Activated naive CD8-positive, alpha-beta T cell treated with anti-CD3 and anti-CD28 coated beads, Interleukin-2, amount 50 U/mL, for 16 hours (primary cell): ENCODE measurements at regions not wholly inside any gene's neighbourhood (a gene's known extent, or its start where the extent isn't known, plus 50 kb on each side); places are given as distances from the start of the nearest gene placed in this dataset.

ENCODE experiments used
- DNase-seq: peaks from one replicate; pipeline ENCODE4 v3.0.0-alpha.2; 2020; ENCODE audit warnings: low read depth, low spot score

DNA sequence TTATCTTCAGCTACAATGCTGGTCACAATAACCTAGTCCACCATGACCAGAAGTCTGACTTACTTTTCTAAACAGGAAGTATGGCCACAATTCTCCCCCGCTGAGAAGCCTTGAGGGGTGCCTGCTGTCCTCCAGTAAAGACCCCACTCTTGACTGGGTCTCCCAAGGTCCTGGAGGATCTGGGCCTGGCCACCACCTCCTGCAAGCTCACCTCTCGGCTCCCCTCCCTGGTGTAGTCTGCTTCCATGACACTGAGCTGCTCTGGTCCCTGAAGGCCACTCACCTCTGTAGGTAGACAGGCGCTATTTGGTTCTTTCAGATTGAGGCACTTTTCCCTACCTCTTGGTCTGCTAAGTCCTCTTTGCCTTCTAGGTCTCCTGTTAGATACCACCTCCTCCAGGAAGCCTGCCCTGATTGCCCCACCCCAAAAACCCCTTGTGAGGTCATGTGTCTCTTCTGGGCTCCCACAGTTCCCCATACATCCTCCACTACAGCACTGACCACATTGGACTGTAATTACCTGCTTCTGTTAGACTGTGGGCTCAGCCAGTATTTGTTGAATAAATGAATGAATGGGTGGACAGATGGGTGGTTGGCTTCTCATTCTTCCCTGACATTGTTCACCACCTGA is 62.6 kb upstream of the IER5L start:
- no peak for DNase-seq

GRCh38 chr9:129239946-129240490 is 62.0 kb upstream of the IER5L start:
- DNase-seq = no peak

GRCh38 chr9:129237803-129238202 is 59.7 kb upstream of the IER5L start:
- DNase-seq = no peak

DNA sequence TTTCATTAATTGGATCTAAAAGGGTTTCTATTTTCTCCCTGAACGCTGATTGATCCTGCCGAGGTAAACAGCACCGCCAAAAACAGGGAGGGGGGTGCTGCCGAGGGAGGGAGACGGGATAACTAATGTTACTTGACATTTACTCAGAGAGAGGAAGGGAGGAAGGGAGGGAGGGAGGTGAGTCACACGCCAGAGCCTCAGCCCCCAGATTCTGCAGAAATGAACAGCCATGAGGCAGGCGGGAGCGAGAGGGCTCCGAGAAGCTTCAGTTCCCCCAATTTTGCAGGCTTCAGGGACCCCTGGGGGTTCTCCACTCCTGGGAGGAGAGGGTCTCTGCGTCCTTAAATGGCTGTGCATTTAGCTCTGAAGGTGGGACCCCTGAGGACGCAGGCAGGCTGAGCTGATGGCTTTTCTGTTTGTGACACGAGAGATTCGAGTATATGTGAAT is 59.1 kb upstream of the IER5L start:
- DNase-seq = peak; percentile 40

- no peak for DNase-seq
Measured at GRCh38 chr9:129236441-129237145, 58.5 kb upstream of the IER5L start.

GRCh38 chr9:129235931-129236331 is 57.9 kb upstream of the IER5L start:
- DNase-seq = no peak

- DNase-seq = no peak
Measured at GRCh38 chr9:129235041-129235930, 57.2 kb upstream of the IER5L start.

- no peak for DNase-seq
Measured at GRCh38 chr9:129234491-129234890, 56.4 kb upstream of the IER5L start.

DNA sequence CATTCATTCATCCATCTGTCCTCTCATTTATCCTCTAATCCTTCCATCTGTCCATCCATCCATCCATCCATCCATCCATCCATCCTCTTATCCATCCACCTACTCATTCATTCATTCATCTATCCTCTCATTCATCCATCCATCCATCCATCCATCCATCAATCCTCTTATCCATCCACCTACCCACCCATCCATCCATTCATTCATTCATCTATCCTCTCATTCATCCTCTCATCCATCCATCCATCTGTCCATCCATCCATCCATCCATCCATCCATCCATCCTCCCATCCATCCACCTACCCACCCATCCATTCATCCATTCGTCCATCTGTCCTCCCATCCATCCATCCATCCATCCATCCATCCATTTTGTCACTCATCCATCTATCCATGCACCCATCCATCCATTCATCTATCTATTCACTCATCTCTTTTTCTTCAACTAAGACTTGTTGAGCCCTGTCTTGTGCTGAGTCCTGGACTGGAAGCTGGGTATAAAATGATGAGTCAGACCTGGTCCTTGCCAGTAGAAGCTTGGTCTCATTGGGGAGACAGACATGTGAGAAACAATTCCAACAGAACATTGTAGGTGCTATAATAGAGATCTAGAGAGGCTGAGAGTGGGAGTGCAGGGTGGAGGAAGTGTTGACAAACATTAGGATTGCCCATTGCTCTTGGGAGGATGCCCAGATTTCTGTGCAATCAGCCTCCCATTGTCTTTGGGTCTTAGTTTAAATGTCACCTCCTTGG is 55.0 kb upstream of the IER5L start:
- DNase-seq = no peak

- DNase-seq = no peak
Measured at GRCh38 chr9:129231759-129232158, 53.7 kb upstream of the IER5L start.

DNA sequence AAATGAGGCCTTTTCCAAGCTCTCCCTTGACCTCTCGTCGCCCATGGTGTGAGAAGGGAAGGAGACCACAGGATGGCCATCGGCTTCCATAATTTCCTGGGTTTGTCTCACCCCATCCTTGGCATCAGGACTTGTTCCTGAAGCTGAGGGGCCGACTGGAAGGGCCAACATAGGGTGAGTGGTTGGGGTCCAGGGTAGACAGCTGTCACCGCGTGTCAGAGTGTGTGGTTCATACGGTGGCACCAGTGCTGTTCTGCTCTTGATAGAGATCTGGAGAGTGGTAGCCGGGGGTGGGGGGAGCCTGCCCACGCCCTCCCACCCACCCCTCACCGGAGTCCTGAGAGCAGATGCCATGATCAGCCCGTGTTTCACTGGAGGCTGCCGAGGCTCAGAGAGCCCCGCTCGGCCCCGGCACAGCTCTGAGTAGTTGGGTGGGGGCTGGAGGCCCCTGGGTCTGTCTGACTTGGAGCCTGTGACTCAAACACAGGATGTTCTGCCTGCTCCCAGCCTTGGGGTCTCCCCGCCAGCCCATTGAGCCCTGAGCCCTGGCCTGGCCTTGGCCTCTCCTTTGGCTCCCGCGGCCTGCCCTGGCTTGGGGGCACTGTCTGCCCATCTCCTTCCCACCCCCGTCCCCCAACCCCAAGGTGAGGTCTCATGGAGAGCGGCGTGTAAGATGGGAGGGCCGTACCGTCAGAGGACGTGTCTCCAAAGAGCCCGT is 53.1 kb upstream of the IER5L start:
- DNase-seq = no peak

GRCh38 chr9:129230302-129230701 is 52.2 kb upstream of the IER5L start:
- DNase-seq = no peak
